GM12873 (cell line): ENCODE measurements at regions not wholly inside any gene's neighbourhood (a gene's known extent, or its start where the extent isn't known, plus 50 kb on each side); places are given as distances from the start of the nearest gene placed in this dataset.

ENCODE experiments used
- TF ChIP-seq, protein P1 (sequence below): IDR thresholded peaks from 2 replicates; pipeline ENCODE4 v1.5.1; 2012; ENCODE audit warnings: low read depth, mild to moderate bottlenecking, moderate library complexity, low read length, control low read depth; ENCODE audit not compliant: insufficient read depth; ENCODE audit errors: missing control alignments

GRCh38 chr12:132393245-132393795, 63.9 kb upstream of the GALNT9 start:
- TF ChIP-seq, protein P1, sequence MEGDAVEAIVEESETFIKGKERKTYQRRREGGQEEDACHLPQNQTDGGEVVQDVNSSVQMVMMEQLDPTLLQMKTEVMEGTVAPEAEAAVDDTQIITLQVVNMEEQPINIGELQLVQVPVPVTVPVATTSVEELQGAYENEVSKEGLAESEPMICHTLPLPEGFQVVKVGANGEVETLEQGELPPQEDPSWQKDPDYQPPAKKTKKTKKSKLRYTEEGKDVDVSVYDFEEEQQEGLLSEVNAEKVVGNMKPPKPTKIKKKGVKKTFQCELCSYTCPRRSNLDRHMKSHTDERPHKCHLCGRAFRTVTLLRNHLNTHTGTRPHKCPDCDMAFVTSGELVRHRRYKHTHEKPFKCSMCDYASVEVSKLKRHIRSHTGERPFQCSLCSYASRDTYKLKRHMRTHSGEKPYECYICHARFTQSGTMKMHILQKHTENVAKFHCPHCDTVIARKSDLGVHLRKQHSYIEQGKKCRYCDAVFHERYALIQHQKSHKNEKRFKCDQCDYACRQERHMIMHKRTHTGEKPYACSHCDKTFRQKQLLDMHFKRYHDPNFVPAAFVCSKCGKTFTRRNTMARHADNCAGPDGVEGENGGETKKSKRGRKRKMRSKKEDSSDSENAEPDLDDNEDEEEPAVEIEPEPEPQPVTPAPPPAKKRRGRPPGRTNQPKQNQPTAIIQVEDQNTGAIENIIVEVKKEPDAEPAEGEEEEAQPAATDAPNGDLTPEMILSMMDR = no peak

GRCh38 chr12:132392389-132393244, 63.2 kb upstream of the GALNT9 start:
- TF ChIP-seq, protein P1 = no peak

- TF ChIP-seq, protein P1 = no peak
Observed at GRCh38 chr12:132391326-132392041, 62.1 kb upstream of the GALNT9 start.

GRCh38 chr12:132390287-132391076, 61.1 kb upstream of the GALNT9 start:
- TF ChIP-seq, protein P1 = no peak

DNA sequence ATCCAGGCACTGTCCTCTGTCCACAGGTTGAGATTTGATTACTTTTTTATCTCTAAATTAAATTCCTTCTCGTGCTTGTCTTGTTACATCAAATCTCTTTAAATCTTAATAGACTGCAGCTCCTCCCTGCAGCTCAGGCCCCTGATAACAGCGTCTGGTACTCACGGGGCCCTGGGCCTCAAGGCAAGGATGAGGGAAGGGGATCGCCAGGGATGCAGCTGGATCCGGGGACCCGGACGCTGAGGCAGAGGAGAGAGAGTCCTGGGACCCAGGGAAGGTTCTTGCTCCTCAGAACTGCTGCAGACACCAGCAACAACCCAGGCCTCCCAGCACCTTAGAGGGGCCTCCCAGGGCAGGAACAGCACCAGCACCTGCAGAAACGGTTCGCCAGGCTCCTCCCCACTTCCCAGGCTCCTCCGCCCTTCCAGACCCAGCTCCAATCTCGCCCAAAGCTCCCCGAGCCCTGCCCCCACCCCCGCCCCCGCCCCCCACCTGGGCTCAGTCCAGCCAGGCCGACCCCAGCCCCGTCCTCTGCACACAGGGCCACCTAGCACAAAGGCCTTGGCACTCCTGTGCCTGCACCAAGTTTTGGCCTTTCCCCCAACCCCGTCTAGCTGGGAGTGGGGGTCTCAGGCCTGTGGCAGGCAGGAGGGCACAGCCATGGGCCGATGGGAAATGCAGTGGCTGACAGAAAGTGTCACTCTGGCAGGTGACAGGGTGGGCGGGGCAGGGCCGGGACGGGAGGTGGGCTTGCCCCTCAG, 60.3 kb upstream of the GALNT9 start:
- TF ChIP-seq, protein P1 = no peak

DNA sequence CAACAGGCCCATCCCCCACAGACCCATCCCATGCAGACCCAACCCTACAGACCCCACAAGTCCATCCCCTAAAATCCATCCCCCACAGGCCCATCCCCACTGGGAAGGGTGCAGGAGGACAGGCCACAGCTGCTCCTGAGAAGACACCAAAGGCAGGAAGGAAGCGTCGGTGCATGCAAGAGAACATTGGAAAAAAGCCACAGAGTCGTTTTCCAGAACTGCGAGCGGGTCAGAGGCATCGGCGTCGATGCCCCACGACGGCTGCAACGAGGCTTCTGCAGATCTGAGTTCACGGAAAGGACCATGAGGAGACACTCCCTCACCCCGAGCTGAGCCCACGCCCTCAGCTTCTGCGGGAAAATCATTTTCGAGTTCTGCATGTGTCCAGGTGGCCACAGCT, 59.6 kb upstream of the GALNT9 start:
- TF ChIP-seq, protein P1 = no peak
